Liver (tissue), 3 donors: ENCODE measurements at regions not wholly inside any gene's neighbourhood (a gene's known extent, or its start where the extent isn't known, plus 50 kb on each side); places are given as distances from the start of the nearest gene placed in this dataset.

Source experiments
- CTCF ChIP-seq: fragments of 150-350 bp; IDR thresholded peaks from 2 replicates; pipeline ENCODE4 v1.5.1; 2017; ENCODE audit warnings: improper control_type of control experiment, low read depth, low read length; ENCODE audit not compliant: missing input control
- FOXA1 ChIP-seq: IDR thresholded peaks from 2 replicates; pipeline ENCODE4 v1.6.1; 2016; ENCODE audit warnings: antibody characterized with exemption
- GABPA ChIP-seq, 2 donors: IDR thresholded peaks in 1 of 2; conservative IDR thresholded peaks in 1 of 2; 2 replicates each; pipeline ENCODE4 v1.6.1; 2016; ENCODE audit warnings: antibody characterized with exemption in 2 of 2, mild to moderate bottlenecking in 1 of 2, moderate library complexity in 1 of 2
- JUND ChIP-seq, 2 donors: IDR thresholded peaks; 2 replicates each; pipeline ENCODE4 v1.6.1; 2016; ENCODE audit warnings: antibody characterized with exemption in 2 of 2
- RAD21 ChIP-seq, 2 donors: IDR thresholded peaks; 2 replicates each; pipeline ENCODE4 v1.6.1; 2016; ENCODE audit warnings: antibody characterized with exemption in 2 of 2, mild to moderate bottlenecking in 2 of 2
- REST ChIP-seq: IDR thresholded peaks from 2 replicates; pipeline ENCODE4 v1.6.1; 2016; ENCODE audit warnings: antibody characterized with exemption, mild to moderate bottlenecking
- RXRA ChIP-seq, 2 donors: IDR thresholded peaks; 2 replicates each; pipeline ENCODE4 v1.6.1; 2017 to 2018; ENCODE audit warnings: antibody characterized with exemption in 2 of 2, mild to moderate bottlenecking in 1 of 2
- SP1 ChIP-seq: IDR thresholded peaks from 2 replicates; pipeline ENCODE4 v1.6.1; 2018; ENCODE audit warnings: antibody characterized with exemption, mild to moderate bottlenecking
- TAF1 ChIP-seq: conservative IDR thresholded peaks from 2 replicates; pipeline ENCODE4 v1.6.1; 2016; ENCODE audit warnings: antibody characterized with exemption, mild to moderate bottlenecking
- ZBTB33 ChIP-seq: IDR thresholded peaks from 2 replicates; pipeline ENCODE4 v1.6.1; 2016; ENCODE audit warnings: antibody characterized with exemption
- donor health status: healthy.
- donor health status: healthy.

- TF ChIP-seq REST: no peak
- no peak for TF ChIP-seq CTCF
- no peak for TF ChIP-seq RAD21 (IDR thresholded peaks at IDR 0.05)
- no peak for TF ChIP-seq FOXA1
- no peak for TF ChIP-seq GABPA (IDR thresholded peaks at IDR 0.05 in 1 of 2, conservative IDR thresholded peaks at IDR 0.05 in 1 of 2)
- TF ChIP-seq TAF1: no peak
- no peak for TF ChIP-seq ZBTB33
- no peak for TF ChIP-seq JUND (IDR thresholded peaks at IDR 0.05)
- TF ChIP-seq SP1: no peak
- no peak for TF ChIP-seq RXRA (IDR thresholded peaks at IDR 0.05)
Observed at GRCh38 chr3:46119709-46120498, 88.2 kb downstream of the CCR1 start.
